ENCODE measurements at regions not wholly inside any gene's neighbourhood (a gene's known extent, or its start where the extent isn't known, plus 50 kb on each side); places are given as distances from the start of the nearest gene placed in this dataset.
A peak's percentile ranks its signal among the peaks of the same experiment; 100 is the strongest.

GRCh38 chr13:82693607-82694006 lies 1188.7 kb downstream of the SLITRK1 start:
- peak overlapping the region; percentile 23 for H2AFZ ChIP-seq (replicated peaks; ENCODE audit: low read length, poor library complexity)
- H3K27ac ChIP-seq (ENCODE audit: insufficient read depth, low read length), result no peak overlapping the region
- no peaks in the 10 kb centered on the region for H3K27me3 ChIP-seq (ENCODE audit: control insufficient read depth, insufficient read depth, low read length)
- no peaks in the 10 kb centered on the region for H3K9me3 ChIP-seq (ENCODE audit: control insufficient read depth, insufficient read depth, low read length)
- in situ Hi-C loops (cut with MboI; ENCODE audit: low sequenced_read_pairs) (no loop called here), dilution Hi-C loops (cut with HindIII; ENCODE audit: low sequenced_read_pairs, unreplicated experiment) (no loop called here), intact Hi-C loops (cut with micrococcal nuclease) (no loop called here)
- H2BK5ac ChIP-seq (ENCODE audit: low read depth, low read length, poor library complexity, severe bottlenecking), result no peak overlapping the region
- H2AK9ac ChIP-seq (replicated peaks; ENCODE audit: low read depth, low read length, poor library complexity), result no peak overlapping the region
- H2BK15ac ChIP-seq (ENCODE audit: low read depth, low read length), result no peak overlapping the region
- H4K8ac ChIP-seq (ENCODE audit: low read depth in 2 of 2, low read length in 2 of 2), result no peak overlapping the region
- WGBS, 2 experiments (ENCODE audit: extremely low coverage in 2 of 2, insufficient read length in 1 of 2), result no CpG with 5 or more reads among the region's 1 CpG
- H2BK20ac ChIP-seq (ENCODE audit: low read depth, low read length), result no peak overlapping the region
- H3K56ac ChIP-seq (ENCODE audit: extremely low read depth, insufficient read depth, low read length), result no peak overlapping the region
- H3K9me1 ChIP-seq (ENCODE audit: insufficient read depth, low read length), result no peaks in the 10 kb centered on the region
- H4K91ac ChIP-seq (ENCODE audit: insufficient read depth, low read depth, low read length), result no peak overlapping the region
- no peak overlapping the region for H3K23ac ChIP-seq (ENCODE audit: low read depth, low read length)
- no peak for TF ChIP-seq ELK1 (IDR thresholded peaks at IDR 0.05; ENCODE audit: borderline replicate concordance, low read depth, low read length)
- TF ChIP-seq MAZ (IDR thresholded peaks at IDR 0.05; ENCODE audit: borderline replicate concordance, low read depth, low read length), result no peak
- TF ChIP-seq MXI1 (IDR thresholded peaks at IDR 0.05; ENCODE audit: borderline replicate concordance, low read depth, low read length), result no peak
- no peak for TF ChIP-seq RAD21 (IDR thresholded peaks at IDR 0.05; ENCODE audit: low read length)
- TF ChIP-seq BHLHE40 (IDR thresholded peaks at IDR 0.05; ENCODE audit: low read depth, low read length), result no peak
- no peak for TF ChIP-seq SMC3 (IDR thresholded peaks at IDR 0.05; ENCODE audit: low read depth, low read length)
- H3K14ac ChIP-seq (replicated peaks; ENCODE audit: low read depth, low read length), result no peak overlapping the region
- H4K20me1 ChIP-seq (ENCODE audit: insufficient read depth, low read length), result no peaks in the 10 kb centered on the region
- no peak overlapping the region for H3K4me3 ChIP-seq (ENCODE audit: insufficient read depth, low read depth, low read length)
- H2AK5ac ChIP-seq (ENCODE audit: low read depth, low read length), result no peak overlapping the region
- H2BK120ac ChIP-seq (ENCODE audit: low read depth, low read length), result no peak overlapping the region
- BruUV-seq (replicated peaks), result no TSS peak
- no peak for ATAC-seq (ENCODE audit: low read depth)
- DNase-seq, result no peak
- H3K9ac ChIP-seq (ENCODE audit: low read depth, low read length), result no peak overlapping the region
- H3K4me2 ChIP-seq (ENCODE audit: low read depth, low read length), result no peak overlapping the region
- no peak overlapping the region for H3K18ac ChIP-seq (ENCODE audit: low read depth, low read length)
- H3K79me1 ChIP-seq (ENCODE audit: low read depth in 1 of 2, low read length in 2 of 2), result no peaks in the 10 kb centered on the region
- no peak overlapping the region for H3K4ac ChIP-seq (ENCODE audit: low read depth, low read length)
- no peaks in the 10 kb centered on the region for H3K4me1 ChIP-seq (ENCODE audit: control insufficient read depth, insufficient read depth, low read length)
- H3K36me3 ChIP-seq (ENCODE audit: control insufficient read depth, insufficient read depth, low read length), result no peaks in the 10 kb centered on the region
- H4K5ac ChIP-seq (ENCODE audit: low read depth, low read length), result no peak overlapping the region
- CTCF ChIA-PET, result no interaction called here
- POLR2A ChIA-PET (ENCODE audit: unreplicated experiment), result no interaction called here

Measured in IMR-90 (cell line).